PC-9 (cell line): ENCODE measurements at regions not wholly inside any gene's neighbourhood (a gene's known extent, or its start where the extent isn't known, plus 50 kb on each side); places are given as distances from the start of the nearest gene placed in this dataset.

Experiments
- BruUV-seq: library from RNA; stranded (reverse); fragments of 400-500 nt; replicated peaks from 2 replicates; lab custom pipeline; 2021; lab: Mats Ljungman, UMichigan
- CTCF ChIA-PET: fragments of 300-600 bp; sonication (Branson Sonifier 250); formaldehyde crosslinking; loops from one replicate; lab custom pipeline; 2022; ENCODE audit warnings: antibody characterized with exemption; lab: Charles Lee
- POLR2A ChIA-PET: fragments of 300-600 bp; sonication (Branson Sonifier 250); formaldehyde crosslinking; loops from one replicate; lab custom pipeline; 2022; ENCODE audit warnings: antibody characterized with exemption; ENCODE audit not compliant: unreplicated experiment; lab: Charles Lee
- DNase-seq, 2 experiments: peaks; one replicate each; pipeline versions ENCODE4 v3.0.0 to v3.0.0-alpha.2; 2015 to 2022; ENCODE audit warnings: mixed read lengths in 1 of 2
- H2AFZ ChIP-seq: fragments of 200-600 bp; sonication (generic); 2 replicates; pipeline ENCODE4 v1.8.1; 2017; ENCODE audit warnings: antibody characterized with exemption
- H3F3A ChIP-seq: fragments of 200-600 bp; sonication (generic); 2 replicates; pipeline ENCODE4 v1.8.1; 2017; ENCODE audit warnings: antibody characterized with exemption, mild to moderate bottlenecking, low read depth; ENCODE audit not compliant: insufficient read depth
- H3K27ac ChIP-seq: fragments of 200-600 bp; sonication (generic); 2 replicates; pipeline ENCODE4 v1.6.1; 2016; ENCODE audit warnings: mixed run types
- H3K27me3 ChIP-seq: fragments of 200-600 bp; sonication (generic); 2 replicates; pipeline ENCODE4 v1.6.1; 2016; ENCODE audit warnings: low read depth, mixed run types; ENCODE audit not compliant: insufficient read depth
- H3K36me3 ChIP-seq: fragments of 200-600 bp; sonication (generic); 2 replicates; pipeline ENCODE4 v1.6.1; 2016; ENCODE audit warnings: low read depth, mixed run types
- H3K4me1 ChIP-seq: fragments of 200-600 bp; sonication (generic); replicated peaks from 2 replicates; pipeline ENCODE4 v1.6.1; 2016; ENCODE audit warnings: mixed run types; ENCODE audit not compliant: insufficient read depth
- H3K4me2 ChIP-seq: fragments of 200-600 bp; sonication (generic); 2 replicates; pipeline ENCODE4 v1.6.1; 2017; ENCODE audit warnings: mixed run types
- H3K4me3 ChIP-seq: fragments of 200-600 bp; sonication (generic); 2 replicates; pipeline ENCODE4 v1.6.1; 2016; ENCODE audit warnings: mixed run types
- H3K79me2 ChIP-seq: fragments of 200-600 bp; sonication (generic); 2 replicates; pipeline ENCODE4 v1.6.1; 2017; ENCODE audit warnings: low read depth, mixed run types
- H3K9me2 ChIP-seq: fragments of 200-600 bp; sonication (generic); 2 replicates; pipeline ENCODE4 v1.8.1; 2017; ENCODE audit warnings: mild to moderate bottlenecking; ENCODE audit not compliant: insufficient read depth
- H3K9me3 ChIP-seq: fragments of 200-600 bp; sonication (generic); 2 replicates; pipeline ENCODE4 v1.8.1; 2016; ENCODE audit warnings: low read depth; ENCODE audit not compliant: insufficient read depth
- H4K20me1 ChIP-seq: fragments of 200-600 bp; sonication (generic); 2 replicates; pipeline ENCODE4 v1.8.1; 2017; ENCODE audit not compliant: insufficient read depth
- EZH2 ChIP-seq: fragments of 200-600 bp; sonication (generic); IDR thresholded peaks from 2 replicates; pipeline ENCODE4 v1.8.0; 2017; ENCODE audit warnings: antibody characterized with exemption, low read depth
- intact Hi-C: fragments of 100-400 bp; cut with micrococcal nuclease; formaldehyde crosslinking; loops from one replicate; pipeline ENCODE4 v1.10.0; 2022; ENCODE audit not compliant: unreplicated experiment
- TF ChIP-seq, protein P1 (sequence below): fragments of 200-600 bp; sonication (generic); conservative IDR thresholded peaks from 2 replicates; pipeline ENCODE4 v1.6.1; 2017; ENCODE audit warnings: mixed run types, antibody characterized with exemption, mild to moderate bottlenecking, moderate library complexity

DNA sequence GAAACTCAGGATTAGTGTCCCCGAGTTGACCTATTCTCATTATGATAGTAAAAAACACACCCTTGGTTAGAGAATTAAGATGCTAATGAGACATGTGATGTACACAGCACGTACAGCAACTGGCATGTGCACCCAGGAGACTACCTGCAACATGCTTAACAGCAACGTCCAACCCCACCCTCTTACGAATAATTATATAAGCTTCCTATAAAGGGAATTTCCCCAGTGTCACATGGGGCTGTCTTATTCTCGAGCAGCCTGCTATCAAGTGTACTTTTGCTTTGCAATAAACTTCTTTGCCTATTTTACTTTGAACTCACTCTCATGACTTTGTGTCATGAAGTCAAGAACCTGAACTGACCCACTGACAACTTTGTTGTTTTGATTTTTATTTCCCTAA, 62.4 kb upstream of the PMFBP1 start:
- H3K27ac ChIP-seq: no peak overlapping the region
- no peaks in the 10 kb centered on the region for H3K79me2 ChIP-seq
- no peaks in the 10 kb centered on the region for H3K9me3 ChIP-seq
- intact Hi-C loops: no loop called here
- H3K4me3 ChIP-seq: no peak overlapping the region
- ChIA-PET CTCF (no interaction called here), POLR2A (no interaction called here)
- DNase-seq: no peak
- no peak overlapping the region for H3K4me2 ChIP-seq
- no peaks in the 10 kb centered on the region for H4K20me1 ChIP-seq
- H3K27me3 ChIP-seq: 0 out of 2 replicates have a peak, but pooled peaks cover 9% of the 10 kb centered on the region
- no peaks in the 10 kb centered on the region for H3K9me2 ChIP-seq
- BruUV-seq: no TSS peak
- H2AFZ ChIP-seq: no peak overlapping the region
- no peaks in the 10 kb centered on the region for H3K36me3 ChIP-seq
- no peaks in the 10 kb centered on the region for H3F3A ChIP-seq
- TF ChIP-seq, protein P1, sequence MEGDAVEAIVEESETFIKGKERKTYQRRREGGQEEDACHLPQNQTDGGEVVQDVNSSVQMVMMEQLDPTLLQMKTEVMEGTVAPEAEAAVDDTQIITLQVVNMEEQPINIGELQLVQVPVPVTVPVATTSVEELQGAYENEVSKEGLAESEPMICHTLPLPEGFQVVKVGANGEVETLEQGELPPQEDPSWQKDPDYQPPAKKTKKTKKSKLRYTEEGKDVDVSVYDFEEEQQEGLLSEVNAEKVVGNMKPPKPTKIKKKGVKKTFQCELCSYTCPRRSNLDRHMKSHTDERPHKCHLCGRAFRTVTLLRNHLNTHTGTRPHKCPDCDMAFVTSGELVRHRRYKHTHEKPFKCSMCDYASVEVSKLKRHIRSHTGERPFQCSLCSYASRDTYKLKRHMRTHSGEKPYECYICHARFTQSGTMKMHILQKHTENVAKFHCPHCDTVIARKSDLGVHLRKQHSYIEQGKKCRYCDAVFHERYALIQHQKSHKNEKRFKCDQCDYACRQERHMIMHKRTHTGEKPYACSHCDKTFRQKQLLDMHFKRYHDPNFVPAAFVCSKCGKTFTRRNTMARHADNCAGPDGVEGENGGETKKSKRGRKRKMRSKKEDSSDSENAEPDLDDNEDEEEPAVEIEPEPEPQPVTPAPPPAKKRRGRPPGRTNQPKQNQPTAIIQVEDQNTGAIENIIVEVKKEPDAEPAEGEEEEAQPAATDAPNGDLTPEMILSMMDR: no peak
- no peak for TF ChIP-seq EZH2
- H3K4me1 ChIP-seq: no peaks in the 10 kb centered on the region

DNA sequence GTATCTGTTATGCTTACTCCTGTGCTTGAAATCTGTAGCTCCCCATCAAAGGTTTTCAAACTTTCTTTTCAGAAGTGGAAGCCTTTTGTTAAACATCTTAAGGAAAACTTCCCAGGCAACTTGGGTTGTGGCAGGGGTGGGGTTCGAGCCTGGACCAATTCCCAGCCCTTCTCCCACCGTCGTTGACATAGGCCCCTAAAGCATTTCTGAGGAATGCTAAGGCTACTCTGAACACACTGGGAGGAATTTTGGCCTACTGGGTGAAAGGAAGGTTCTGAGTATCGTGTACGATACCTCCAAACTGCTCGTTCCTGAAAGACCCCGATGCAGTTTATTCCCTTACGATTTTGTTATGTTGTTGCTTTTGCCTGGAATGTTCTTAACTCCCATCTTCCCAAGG, 56.1 kb upstream of the PMFBP1 start:
- intact Hi-C loops: no loop called here
- Histone ChIP-seq H3F3A (no peaks in the 10 kb centered on the region), H4K20me1 (no peaks in the 10 kb centered on the region), H3K4me1 (no peaks in the 10 kb centered on the region), H3K9me2 (no peaks in the 10 kb centered on the region), H3K4me3 (no peak overlapping the region), H2AFZ (no peak overlapping the region), H3K79me2 (no peaks in the 10 kb centered on the region), H3K27ac (no peak overlapping the region), H3K36me3 (no peaks in the 10 kb centered on the region), H3K27me3 (peaks cover 44% of the 10 kb centered on the region), H3K9me3 (no peaks in the 10 kb centered on the region), H3K4me2 (no peak overlapping the region)
- ChIA-PET POLR2A (no interaction called here), CTCF (no interaction called here)
- no TSS peak for BruUV-seq
- TF ChIP-seq, protein P1: no peak
- no peak for TF ChIP-seq EZH2
- no peak for DNase-seq

DNA sequence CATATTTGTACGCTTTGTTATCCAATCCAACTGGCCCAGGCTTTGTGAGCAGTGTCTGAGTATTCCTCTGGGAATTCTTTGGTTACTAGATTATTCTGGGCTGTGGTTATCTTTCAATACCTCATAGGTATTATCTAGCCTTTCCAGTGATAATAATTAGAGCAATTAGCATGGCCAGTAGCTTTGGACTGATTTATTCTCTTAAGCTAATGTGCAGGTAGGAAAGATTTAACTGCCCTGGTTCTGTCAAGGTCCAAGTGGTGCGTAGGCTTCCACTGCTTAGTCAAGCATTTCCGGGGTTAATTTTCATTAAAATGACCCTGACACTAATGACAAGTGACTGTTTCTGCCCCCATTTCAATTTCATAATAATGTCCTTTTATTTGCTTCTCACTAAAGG, 54.2 kb upstream of the PMFBP1 start:
- H3K4me2 ChIP-seq: no peak overlapping the region
- no peak for TF ChIP-seq EZH2
- TF ChIP-seq, protein P1: no peak
- BruUV-seq: no TSS peak

More for the DNA sequence above, 54.2 kb upstream of the PMFBP1 start:
- H2AFZ ChIP-seq: no peak overlapping the region
- no peak for DNase-seq
- H3K4me1 ChIP-seq: no peaks in the 10 kb centered on the region
- peaks cover 60% of the 10 kb centered on the region for H3K27me3 ChIP-seq
- H4K20me1 ChIP-seq: no peaks in the 10 kb centered on the region
- no peaks in the 10 kb centered on the region for H3K79me2 ChIP-seq
- H3F3A ChIP-seq: no peaks in the 10 kb centered on the region
- no peaks in the 10 kb centered on the region for H3K36me3 ChIP-seq
- H3K9me3 ChIP-seq: no peaks in the 10 kb centered on the region
- CTCF ChIA-PET: no interaction called here
- no peak overlapping the region for H3K27ac ChIP-seq
- no peak overlapping the region for H3K4me3 ChIP-seq
- intact Hi-C loops: no loop called here
- POLR2A ChIA-PET: no interaction called here
- no peaks in the 10 kb centered on the region for H3K9me2 ChIP-seq
